GM12878 (cell line): ENCODE measurements at regions not wholly inside any gene's neighbourhood (a gene's known extent, or its start where the extent isn't known, plus 50 kb on each side); places are given as distances from the start of the nearest gene placed in this dataset.

Experiments
- ATAC-seq: fragments of 200-7000 bp; cut with Tn5 transposase; 3 replicates; pipeline ENCODE4 v1.9.1; 2020; ENCODE audit warnings: mild to moderate bottlenecking, moderate library complexity
- BruUV-seq: library from RNA; stranded (reverse); fragments of 400-500 nt; replicated peaks from 2 replicates; lab custom pipeline; 2021; lab: Mats Ljungman, UMichigan
- CTCF ChIA-PET: fragments of 300-600 bp; sonication (Branson Sonifier 250); formaldehyde crosslinking; extraction: SDS; loops from one replicate; lab custom pipeline; 2021; ENCODE audit warnings: inconsistent platforms; lab: Yijun Ruan, JAX
- POLR2A ChIA-PET: fragments of 350-600 bp; formaldehyde crosslinking; extraction: SDS; loops from one replicate; lab custom pipeline; 2021; ENCODE audit warnings: inconsistent platforms; lab: Charles Lee
- RAD21 ChIA-PET: fragments of 300-600 bp; sonication (Branson Sonifier 250); formaldehyde crosslinking; loops from one replicate; lab custom pipeline; 2023; ENCODE audit warnings: antibody characterized with exemption; ENCODE audit not compliant: unreplicated experiment; lab: Charles Lee
- SMC1A ChIA-PET: fragments of 300-600 bp; sonication (Branson Sonifier 250); formaldehyde crosslinking; loops from one replicate; lab custom pipeline; 2023; ENCODE audit not compliant: unreplicated experiment, uncharacterized antibody; lab: Charles Lee
- DNase-seq: peaks from one replicate; pipeline ENCODE4 v3.0.0-alpha.2; 2011; ENCODE audit warnings: low read depth, low spot score
- FAIRE-seq: peaks from 3 replicates; lab custom pipeline; 2011; peaks lifted over from hg19 to GRCh38; lab: Jason Lieb, UNC
- H2AFZ ChIP-seq: 2 replicates; pipeline ENCODE4 v1.6.0; 2011; ENCODE audit warnings: low read depth, low read length, control low read depth; ENCODE audit not compliant: control insufficient read depth
- H3K27ac ChIP-seq: 2 replicates; pipeline ENCODE4 v1.5.1; 2011; ENCODE audit warnings: control low read depth; ENCODE audit not compliant: control insufficient read depth, insufficient read depth
- H3K27me3 ChIP-seq, 2 experiments: replicated peaks in 1 of 2; 2 replicates each; pipeline versions ENCODE4 v1.6.0 to v1.6.1; 2011; ENCODE audit warnings: low read length in 1 of 2; ENCODE audit not compliant: control insufficient read depth in 2 of 2, insufficient read depth in 2 of 2
- H3K36me3 ChIP-seq, 2 experiments: 2 replicates each; pipeline ENCODE4 v1.5.1; 2011; ENCODE audit warnings: low read length in 1 of 2; ENCODE audit not compliant: control insufficient read depth in 2 of 2, insufficient read depth in 2 of 2
- H3K4me1 ChIP-seq: 2 replicates; pipeline ENCODE4 v1.6.1; 2011; ENCODE audit warnings: mild to moderate bottlenecking, low read length, moderate library complexity, mixed read lengths; ENCODE audit not compliant: control insufficient read depth, insufficient read depth
- H3K4me2 ChIP-seq: 2 replicates; pipeline ENCODE4 v1.6.0; 2011; ENCODE audit warnings: control low read depth; ENCODE audit not compliant: control insufficient read depth, insufficient read depth
- H3K4me3 ChIP-seq: fragments of 200-600 bp; sonication (generic); 2 replicates; pipeline ENCODE4 v1.5.1; 2016
- H3K79me2 ChIP-seq: 2 replicates; pipeline ENCODE4 v1.6.0; 2011; ENCODE audit warnings: low read length; ENCODE audit not compliant: control insufficient read depth, insufficient read depth
- H3K9ac ChIP-seq: 2 replicates; pipeline ENCODE4 v1.8.0; 2011; ENCODE audit warnings: low read length, control low read depth, mixed read lengths; ENCODE audit not compliant: control insufficient read depth, insufficient read depth
- H3K9me3 ChIP-seq: replicated peaks from 3 replicates; pipeline ENCODE4 v1.5.1; 2011; ENCODE audit warnings: mild to moderate bottlenecking, low read length; ENCODE audit not compliant: control insufficient read depth, insufficient read depth
- H4K20me1 ChIP-seq: 2 replicates; pipeline ENCODE4 v1.6.0; 2011; ENCODE audit not compliant: control insufficient read depth, insufficient read depth
- BHLHE40 ChIP-seq, 2 experiments: fragments of 450-650 bp in 1 of 2; IDR thresholded peaks; 2 replicates each; pipeline ENCODE4 v1.6.1; 2011 to 2017; ENCODE audit warnings: low read depth in 2 of 2, borderline replicate concordance in 1 of 2, improper control_type of control experiment in 1 of 2, low read length in 1 of 2, mild to moderate bottlenecking in 1 of 2
- LARP7 ChIP-seq: fragments of 450-650 bp; IDR thresholded peaks from 2 replicates; pipeline ENCODE4 v1.6.1; 2017; ENCODE audit warnings: mild to moderate bottlenecking
- MEF2A ChIP-seq: IDR thresholded peaks from 2 replicates; pipeline ENCODE4 v1.6.1; 2011; ENCODE audit warnings: low read depth, mild to moderate bottlenecking, low read length, moderate library complexity; ENCODE audit not compliant: insufficient read depth
- NR2C1 ChIP-seq: fragments of 450-650 bp; IDR thresholded peaks from 2 replicates; pipeline ENCODE4 v1.6.1; 2017; ENCODE audit warnings: antibody characterized with exemption, mild to moderate bottlenecking, moderate library complexity
- NR2C2 ChIP-seq: IDR thresholded peaks from 2 replicates; pipeline ENCODE4 v1.6.1; 2011; ENCODE audit warnings: borderline replicate concordance, low read depth; ENCODE audit not compliant: control insufficient read depth, insufficient read length
- NRF1 ChIP-seq: conservative IDR thresholded peaks from 2 replicates; pipeline ENCODE4 v1.6.1; 2011; ENCODE audit warnings: mild to moderate bottlenecking, low read depth, low read length, improper control_type of control experiment
- POLR2A ChIP-seq: IDR thresholded peaks from 2 replicates; pipeline ENCODE4 v1.6.1; 2011; ENCODE audit warnings: low read depth, mild to moderate bottlenecking, low read length
- POU2F2 ChIP-seq: IDR thresholded peaks from 3 replicates; pipeline ENCODE4 v1.6.1; 2011; ENCODE audit warnings: low read depth, mild to moderate bottlenecking, low read length, borderline replicate concordance
- RAD21 ChIP-seq: IDR thresholded peaks from 2 replicates; pipeline ENCODE4 v1.6.1; 2011; ENCODE audit warnings: mild to moderate bottlenecking, low read depth, low read length, moderate library complexity; ENCODE audit not compliant: insufficient read depth
- SREBF1 ChIP-seq: IDR thresholded peaks from 2 replicates; pipeline ENCODE4 v1.6.1; 2012; ENCODE audit warnings: mild to moderate bottlenecking, low read length
- SUPT20H ChIP-seq: IDR thresholded peaks from 2 replicates; pipeline ENCODE4 v1.6.1; 2011; ENCODE audit warnings: low read depth, mild to moderate bottlenecking, low read length, moderate library complexity, borderline replicate concordance; ENCODE audit not compliant: control insufficient read depth
- WRNIP1 ChIP-seq: IDR thresholded peaks from 2 replicates; pipeline ENCODE4 v1.6.1; 2011; ENCODE audit warnings: low read depth, low read length, improper control_type of control experiment, borderline replicate concordance
- YY1 ChIP-seq: IDR thresholded peaks from 2 replicates; pipeline ENCODE4 v1.6.1; 2011; ENCODE audit warnings: low read depth, mild to moderate bottlenecking, low read length
- WGBS: methylation state at CpG from one replicate; pipeline ENCODE4 v1.1.6; 2016; ENCODE audit warnings: low lambda C conversion rate; ENCODE audit not compliant: insufficient replicate concordance, insufficient coverage; ENCODE audit errors: missing lambda C conversion rate; 5-methylcytosine and 5-hydroxymethylcytosine counted together
- in situ Hi-C: fragments of 300-500 bp; cut with MboI; formaldehyde crosslinking; loops from 9 replicates; pipeline ENCODE4 v1.14.3; 2018; ENCODE audit warnings: mixed read lengths
- intact Hi-C: fragments of 100-400 bp; cut with micrococcal nuclease; formaldehyde crosslinking; loops from one replicate; pipeline ENCODE4 v1.14.2; 2022; ENCODE audit not compliant: unreplicated experiment
- TF ChIP-seq, protein P1 (sequence below): IDR thresholded peaks from 2 replicates; pipeline ENCODE4 v1.6.1; 2011; ENCODE audit warnings: mild to moderate bottlenecking, low read depth, low read length, moderate library complexity; ENCODE audit not compliant: insufficient replicate concordance
- TF ChIP-seq, protein P2 (sequence below): fragments of 450-650 bp; IDR thresholded peaks from 2 replicates; pipeline ENCODE4 v1.6.1; 2017; ENCODE audit warnings: antibody characterized with exemption, mild to moderate bottlenecking, moderate library complexity

DNA sequence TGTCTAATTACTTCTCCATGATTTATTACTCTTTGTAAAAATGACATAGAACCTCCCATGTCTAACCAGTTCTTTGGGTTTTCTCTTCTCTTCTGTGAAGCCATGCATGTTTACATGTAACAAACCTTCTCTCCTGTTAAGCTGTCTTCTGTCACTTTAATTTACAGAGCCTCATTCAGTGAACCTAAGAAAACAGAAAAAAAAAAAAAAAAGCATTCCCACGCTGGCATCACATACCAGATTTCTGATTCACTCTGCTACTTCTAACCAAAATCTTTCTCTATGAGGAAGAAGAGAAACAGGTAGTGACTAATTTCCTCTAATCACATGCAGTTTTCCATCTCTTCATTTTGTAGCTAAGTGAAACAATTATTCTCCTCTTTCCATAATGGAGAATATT is 141.4 kb upstream of the CXADR start:
- Histone ChIP-seq H3K27me3 (no peaks in the 10 kb centered on the region), H3K36me3 (no peaks in the 10 kb centered on the region), H3K9me3 (no peaks in the 10 kb centered on the region), H3K9ac (no peak overlapping the region)
- CTCF ChIA-PET: no interaction called here
- no peak for ATAC-seq
- no TSS peak for BruUV-seq
- in situ Hi-C loops: no loop called here
- TF ChIP-seq MEF2A: no peak
- no peak for TF ChIP-seq NRF1
- no peak for TF ChIP-seq BHLHE40 (IDR thresholded peaks at IDR 0.05; ENCODE audit: borderline replicate concordance in 1 of 2, low read depth in 2 of 2, low read length in 1 of 2)
- TF ChIP-seq NR2C2: no peak
- TF ChIP-seq, protein P1, sequence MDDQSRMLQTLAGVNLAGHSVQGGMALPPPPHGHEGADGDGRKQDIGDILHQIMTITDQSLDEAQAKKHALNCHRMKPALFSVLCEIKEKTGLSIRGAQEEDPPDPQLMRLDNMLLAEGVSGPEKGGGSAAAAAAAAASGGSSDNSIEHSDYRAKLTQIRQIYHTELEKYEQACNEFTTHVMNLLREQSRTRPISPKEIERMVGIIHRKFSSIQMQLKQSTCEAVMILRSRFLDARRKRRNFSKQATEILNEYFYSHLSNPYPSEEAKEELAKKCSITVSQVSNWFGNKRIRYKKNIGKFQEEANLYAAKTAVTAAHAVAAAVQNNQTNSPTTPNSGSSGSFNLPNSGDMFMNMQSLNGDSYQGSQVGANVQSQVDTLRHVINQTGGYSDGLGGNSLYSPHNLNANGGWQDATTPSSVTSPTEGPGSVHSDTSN: no peak
- TF ChIP-seq, all 136 proteins: peak for 0
- 30% methylated on average over 1 of the region's 1 CpG for WGBS
- Histone ChIP-seq H2AFZ (no peak overlapping the region), H3K4me1 (no peaks in the 10 kb centered on the region), H3K4me2 (no peak overlapping the region), H3K79me2 (no peaks in the 10 kb centered on the region), H4K20me1 (no peaks in the 10 kb centered on the region), H3K4me3 (no peak overlapping the region), H3K27ac (no peak overlapping the region)
- RAD21 ChIA-PET: no interaction called here
- intact Hi-C loops: no loop called here
- SMC1A ChIA-PET: no interaction called here
- no peak for FAIRE-seq
- POLR2A ChIA-PET: no interaction called here
- DNase-seq: no peak

DNA sequence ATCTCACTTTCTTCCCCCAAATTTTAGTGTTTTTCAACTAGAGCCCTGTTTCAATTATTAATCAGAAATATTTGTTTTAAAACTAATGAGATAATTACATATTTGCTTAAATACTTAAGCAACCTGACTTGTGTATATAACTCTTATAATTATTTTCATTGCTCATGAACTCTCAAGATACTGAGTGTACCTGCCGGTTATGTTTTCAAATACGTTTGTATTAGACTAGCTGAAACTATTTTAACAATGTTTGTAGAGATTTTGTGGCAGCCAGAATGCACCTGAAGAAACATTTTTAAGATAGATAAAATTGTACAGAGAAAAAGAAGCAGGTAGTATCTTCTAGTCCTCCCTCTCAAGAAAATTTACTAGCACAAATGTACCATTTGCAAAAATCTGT is 140.6 kb upstream of the CXADR start:
- RAD21 ChIA-PET: no interaction called here
- no peak overlapping the region for H3K4me2 ChIP-seq
- in situ Hi-C loops (no loop called here), intact Hi-C loops (no loop called here)
- BruUV-seq: no TSS peak
- H3K9me3 ChIP-seq: no peaks in the 10 kb centered on the region
- POLR2A ChIA-PET: no interaction called here
- CTCF ChIA-PET: no interaction called here
- no peaks in the 10 kb centered on the region for H4K20me1 ChIP-seq
- no peaks in the 10 kb centered on the region for H3K27me3 ChIP-seq
- no peak overlapping the region for H3K27ac ChIP-seq
- FAIRE-seq (no peak), DNase-seq (no peak), ATAC-seq (no peak)
- H2AFZ ChIP-seq: no peak overlapping the region
- no peaks in the 10 kb centered on the region for H3K4me1 ChIP-seq
- SMC1A ChIA-PET: no interaction called here
- no peak overlapping the region for H3K4me3 ChIP-seq
- H3K79me2 ChIP-seq: no peaks in the 10 kb centered on the region
- 40% methylated on average over 2 of the region's 2 CpGs for WGBS
- H3K36me3 ChIP-seq: no peaks in the 10 kb centered on the region
- H3K9ac ChIP-seq: no peak overlapping the region
- TF ChIP-seq LARP7 (no peak), YY1 (no peak), WRNIP1 (no peak), NR2C1 (no peak), SUPT20H (no peak), SREBF1 (no peak), POU2F2 (no peak), POLR2A (no peak), RAD21 (no peak)
- TF ChIP-seq, protein P2, sequence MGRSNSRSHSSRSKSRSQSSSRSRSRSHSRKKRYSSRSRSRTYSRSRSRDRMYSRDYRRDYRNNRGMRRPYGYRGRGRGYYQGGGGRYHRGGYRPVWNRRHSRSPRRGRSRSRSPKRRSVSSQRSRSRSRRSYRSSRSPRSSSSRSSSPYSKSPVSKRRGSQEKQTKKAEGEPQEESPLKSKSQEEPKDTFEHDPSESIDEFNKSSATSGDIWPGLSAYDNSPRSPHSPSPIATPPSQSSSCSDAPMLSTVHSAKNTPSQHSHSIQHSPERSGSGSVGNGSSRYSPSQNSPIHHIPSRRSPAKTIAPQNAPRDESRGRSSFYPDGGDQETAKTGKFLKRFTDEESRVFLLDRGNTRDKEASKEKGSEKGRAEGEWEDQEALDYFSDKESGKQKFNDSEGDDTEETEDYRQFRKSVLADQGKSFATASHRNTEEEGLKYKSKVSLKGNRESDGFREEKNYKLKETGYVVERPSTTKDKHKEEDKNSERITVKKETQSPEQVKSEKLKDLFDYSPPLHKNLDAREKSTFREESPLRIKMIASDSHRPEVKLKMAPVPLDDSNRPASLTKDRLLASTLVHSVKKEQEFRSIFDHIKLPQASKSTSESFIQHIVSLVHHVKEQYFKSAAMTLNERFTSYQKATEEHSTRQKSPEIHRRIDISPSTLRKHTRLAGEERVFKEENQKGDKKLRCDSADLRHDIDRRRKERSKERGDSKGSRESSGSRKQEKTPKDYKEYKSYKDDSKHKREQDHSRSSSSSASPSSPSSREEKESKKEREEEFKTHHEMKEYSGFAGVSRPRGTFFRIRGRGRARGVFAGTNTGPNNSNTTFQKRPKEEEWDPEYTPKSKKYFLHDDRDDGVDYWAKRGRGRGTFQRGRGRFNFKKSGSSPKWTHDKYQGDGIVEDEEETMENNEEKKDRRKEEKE: no peak
